Erythroblast (primary cell): ENCODE measurements at regions not wholly inside any gene's neighbourhood (a gene's known extent, or its start where the extent isn't known, plus 50 kb on each side); places are given as distances from the start of the nearest gene placed in this dataset.

Experiments
- DNase-seq, 2 experiments: peaks; one replicate each; lab custom pipeline; 2025; lab: John Stamatoyannopoulos, UW
- GATA1 ChIP-seq: IDR thresholded peaks from 2 replicates; pipeline ENCODE4 v1.6.1; 2011; ENCODE audit warnings: low read depth, mild to moderate bottlenecking, control low read depth, low read length, moderate library complexity
- POLR2A ChIP-seq: IDR thresholded peaks from 2 replicates; pipeline ENCODE4 v1.6.1; 2011; ENCODE audit warnings: mild to moderate bottlenecking, low read length

GRCh38 chr10:124221356-124222317, 128.2 kb upstream of the CHST15 start:
- DNase-seq, result no peak

GRCh38 chr10:124220971-124221355, 127.6 kb upstream of the CHST15 start:
- TF ChIP-seq POLR2A, result no peak
- TF ChIP-seq GATA1, result no peak
- DNase-seq, result no peak

More at GRCh38 chr10:124221356-124222317, 128.2 kb upstream of the CHST15 start:
- TF ChIP-seq GATA1 (no peak), POLR2A (no peak)

- DNase-seq, result no peak
- TF ChIP-seq GATA1 (no peak), POLR2A (no peak)
Measured at GRCh38 chr10:124220547-124220946, 127.1 kb upstream of the CHST15 start.

- no peak for DNase-seq
- no peak for TF ChIP-seq POLR2A
- TF ChIP-seq GATA1, result no peak
Measured at GRCh38 chr10:124219655-124220054, 126.3 kb upstream of the CHST15 start.

GRCh38 chr10:124219062-124219461, 125.7 kb upstream of the CHST15 start:
- TF ChIP-seq POLR2A (no peak), GATA1 (no peak)
- no peak for DNase-seq

- no peak for TF ChIP-seq GATA1
- no peak for TF ChIP-seq POLR2A
- DNase-seq, result no peak
Measured at GRCh38 chr10:124217906-124218804, 124.8 kb upstream of the CHST15 start.

- DNase-seq, result no peak
- no peak for TF ChIP-seq GATA1
- TF ChIP-seq POLR2A, result no peak
Measured at GRCh38 chr10:124217031-124217430, 123.6 kb upstream of the CHST15 start.

- DNase-seq, result no peak
- no peak for TF ChIP-seq GATA1
- no peak for TF ChIP-seq POLR2A
Measured at GRCh38 chr10:124214610-124215375, 121.4 kb upstream of the CHST15 start.

GRCh38 chr10:124213899-124214510, 120.6 kb upstream of the CHST15 start:
- TF ChIP-seq GATA1 (no peak), POLR2A (no peak)
- no peak for DNase-seq

GRCh38 chr10:124213471-124213870, 120.1 kb upstream of the CHST15 start:
- no peak for DNase-seq

GRCh38 chr10:124212702-124213101, 119.3 kb upstream of the CHST15 start:
- TF ChIP-seq GATA1 (no peak), POLR2A (no peak)
- DNase-seq, result no peak

More at GRCh38 chr10:124213471-124213870, 120.1 kb upstream of the CHST15 start:
- TF ChIP-seq GATA1, result no peak
- no peak for TF ChIP-seq POLR2A

GRCh38 chr10:124211921-124212320, 118.5 kb upstream of the CHST15 start:
- TF ChIP-seq GATA1 (no peak), POLR2A (no peak)
- DNase-seq, result no peak

- DNase-seq, result no peak
- TF ChIP-seq POLR2A (no peak), GATA1 (no peak)
Measured at GRCh38 chr10:124210263-124210662, 116.9 kb upstream of the CHST15 start.
